ENCODE measurements at regions not wholly inside any gene's neighbourhood (a gene's known extent, or its start where the extent isn't known, plus 50 kb on each side); places are given as distances from the start of the nearest gene placed in this dataset.
"Not testable (repeated sequence)": the region's sequence is repeated elsewhere in the genome, so short reads cannot be mapped to it uniquely, and the experiment has no call there.

DNA sequence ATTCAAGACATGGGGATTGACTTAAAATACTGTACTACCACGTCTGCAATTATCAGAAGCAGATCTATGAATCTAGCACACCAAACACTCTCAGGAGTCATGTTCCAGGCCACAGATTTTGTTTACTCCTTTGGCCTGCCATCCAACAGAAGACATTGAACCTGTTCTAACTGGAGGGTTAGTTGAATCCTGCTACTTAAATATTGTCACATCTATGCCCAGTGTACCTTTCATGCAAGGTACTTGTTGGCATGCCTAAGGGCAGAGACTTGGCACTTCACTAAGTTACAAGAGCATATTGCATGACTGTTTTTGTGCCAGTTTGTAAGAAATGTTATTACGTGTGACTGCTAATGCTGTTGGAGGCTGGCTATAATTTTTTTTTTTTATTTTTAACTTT lies 126.9 kb upstream of the BCOR start:
- no peak for DNase-seq

DNA sequence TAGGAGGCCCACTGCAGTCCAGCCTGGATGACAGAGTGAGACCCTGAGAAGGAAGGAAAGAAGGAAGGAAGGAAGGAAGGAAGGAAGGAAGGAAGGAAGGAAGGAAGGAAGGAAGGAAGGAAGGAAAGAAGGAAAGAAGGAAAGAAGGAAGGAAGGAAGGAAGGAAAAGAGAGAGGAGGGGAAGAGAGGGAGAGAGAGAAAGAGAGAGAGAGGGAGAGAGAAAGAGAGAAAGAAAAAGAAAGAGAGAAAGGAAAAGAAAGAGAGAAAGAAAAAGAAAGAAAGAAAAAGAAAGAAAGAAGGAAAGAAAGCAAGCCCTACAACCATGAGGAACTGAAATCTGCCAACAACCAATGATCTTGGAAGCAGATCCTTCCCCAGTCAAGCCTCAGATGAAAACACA lies 124.9 kb upstream of the BCOR start:
- not testable (repeated sequence) for DNase-seq

DNA sequence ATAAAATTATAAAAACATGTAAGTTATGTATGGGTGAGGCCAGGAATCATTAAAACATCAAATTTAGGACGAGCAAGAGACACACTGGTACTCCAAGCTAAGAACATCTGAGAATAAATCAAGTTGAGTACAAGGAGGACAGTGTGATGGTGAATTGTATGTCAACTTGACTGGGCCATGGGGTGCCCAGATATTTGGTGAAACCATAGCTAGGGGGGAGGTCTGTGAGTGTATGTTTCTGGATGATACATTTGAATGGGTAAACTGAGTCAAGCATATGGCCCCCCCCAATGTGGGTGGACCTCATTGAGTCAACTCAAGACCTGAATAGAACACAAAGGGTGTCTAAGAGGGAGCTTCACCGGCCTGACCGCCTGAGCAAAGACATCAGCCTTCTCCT lies 115.3 kb upstream of the BCOR start:
- no peak for DNase-seq

DNA sequence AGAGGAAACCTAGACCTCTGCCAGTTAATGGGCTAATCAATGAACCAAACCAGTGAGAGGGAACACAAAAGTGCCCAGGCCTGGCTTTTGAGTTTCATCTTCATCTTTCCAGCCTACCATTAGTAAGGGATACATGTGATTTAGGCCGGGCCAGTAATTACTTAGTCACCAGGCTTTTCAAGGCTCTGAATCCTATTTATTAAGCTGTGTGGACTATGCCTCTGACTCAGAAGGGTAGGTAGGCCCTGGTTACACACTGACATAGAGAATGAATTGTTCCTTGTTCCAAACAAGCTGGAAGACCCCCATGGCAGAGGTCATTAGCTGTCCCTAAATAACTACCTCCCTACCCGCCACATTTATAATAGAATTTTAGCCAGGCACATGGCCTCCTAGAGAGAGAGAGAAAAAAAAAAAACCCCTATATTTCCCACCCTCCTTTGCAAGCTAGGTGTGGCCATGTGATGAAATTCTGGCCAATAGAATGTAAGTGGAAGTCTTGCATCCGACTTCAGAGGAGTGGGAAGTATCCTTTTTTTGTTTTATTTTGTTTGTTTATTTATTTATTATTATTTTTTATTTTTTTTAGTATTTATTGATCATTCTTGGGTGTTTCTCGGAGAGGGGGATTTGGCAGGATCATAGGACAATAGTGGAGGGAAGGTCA lies 112.3 kb upstream of the BCOR start:
- DNase-seq, result no peak

DNA sequence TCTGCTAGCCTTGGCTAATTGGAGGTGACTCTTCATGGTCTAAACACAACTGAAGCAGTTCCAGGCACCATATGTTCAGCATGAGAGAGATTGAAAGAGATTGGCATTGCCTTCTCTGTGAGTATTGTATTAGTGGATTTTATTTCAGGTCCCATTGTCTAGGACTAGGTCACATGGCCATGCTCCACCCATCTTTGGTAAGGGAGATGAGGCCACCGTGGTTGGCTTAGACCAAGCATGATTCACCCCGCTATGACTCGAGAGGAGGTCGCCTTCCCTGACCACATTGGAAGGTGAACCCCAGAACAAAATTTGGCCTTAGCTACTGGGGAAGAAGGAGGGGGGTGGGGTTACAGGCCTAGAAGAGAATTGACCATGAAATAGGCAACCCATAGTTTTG lies 109.9 kb upstream of the BCOR start:
- DNase-seq, result peak; percentile 38

DNA sequence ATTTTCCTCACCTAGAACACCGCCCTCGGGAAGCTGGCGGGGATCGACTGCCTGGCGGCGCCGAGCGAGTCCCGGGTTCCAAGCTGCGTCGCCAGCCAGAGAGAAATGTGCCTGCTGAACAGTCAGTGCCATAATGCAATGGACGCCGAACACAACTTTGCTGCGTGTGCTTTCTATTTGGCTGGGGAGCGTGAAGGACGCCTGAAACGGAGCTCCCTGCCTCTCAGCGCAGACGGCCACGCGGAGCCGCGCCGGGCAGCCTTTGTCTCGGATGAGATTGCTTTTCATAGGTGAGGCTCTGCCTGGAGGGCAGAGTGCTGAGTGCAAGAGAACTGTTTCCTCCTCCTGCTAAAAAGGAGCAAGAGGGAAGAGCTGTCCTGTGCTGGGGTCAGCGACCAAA lies 107.7 kb upstream of the BCOR start:
- DNase-seq, result no peak

DNA sequence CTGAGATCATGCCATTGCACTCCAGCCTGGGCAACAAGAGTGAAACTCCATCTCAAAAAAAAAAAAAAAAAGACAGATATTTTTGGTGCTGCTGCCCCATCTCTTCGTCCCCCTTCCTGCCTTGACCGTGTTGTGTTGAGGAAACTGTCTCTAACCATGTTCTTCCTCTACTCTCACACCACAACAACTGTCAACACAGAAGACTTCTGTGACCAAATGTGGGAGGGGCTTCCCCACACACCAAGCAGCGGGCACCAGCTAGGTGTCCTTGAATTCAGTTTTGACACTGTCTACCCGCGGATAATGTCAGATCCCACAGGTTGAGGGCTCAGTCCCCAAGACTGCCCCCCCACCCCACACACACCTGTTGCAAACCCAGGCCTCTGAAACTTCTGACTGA lies 104.7 kb upstream of the BCOR start:
- peak; percentile 26 for DNase-seq

DNA sequence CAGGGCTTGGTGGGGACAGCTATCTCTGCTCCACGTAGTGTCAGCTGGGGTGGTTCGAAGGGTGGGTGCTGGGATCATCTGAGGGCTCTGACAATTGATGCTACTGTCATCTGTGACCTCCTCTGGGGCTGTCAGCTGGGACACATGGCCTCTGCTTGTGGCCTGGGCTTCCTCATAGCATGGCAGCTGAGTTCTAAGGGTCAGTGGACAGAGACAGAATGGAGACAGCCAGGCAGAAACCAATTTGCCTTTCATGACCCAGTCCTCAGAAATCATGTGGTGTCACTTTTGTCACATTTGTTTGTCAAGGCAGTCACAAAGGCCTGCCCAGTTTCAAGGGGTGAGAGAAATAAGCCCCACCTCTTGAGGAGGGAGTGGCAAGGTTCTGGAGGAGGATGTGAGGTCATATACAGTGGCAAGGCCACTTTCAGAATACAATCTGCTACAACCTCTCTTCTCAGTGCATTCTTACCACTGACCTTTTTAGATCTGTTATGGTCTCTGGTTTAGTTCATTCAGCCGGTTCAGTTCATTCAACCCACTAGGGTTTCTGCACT lies 103.6 kb upstream of the BCOR start:
- peak; percentile 14 for DNase-seq

DNA sequence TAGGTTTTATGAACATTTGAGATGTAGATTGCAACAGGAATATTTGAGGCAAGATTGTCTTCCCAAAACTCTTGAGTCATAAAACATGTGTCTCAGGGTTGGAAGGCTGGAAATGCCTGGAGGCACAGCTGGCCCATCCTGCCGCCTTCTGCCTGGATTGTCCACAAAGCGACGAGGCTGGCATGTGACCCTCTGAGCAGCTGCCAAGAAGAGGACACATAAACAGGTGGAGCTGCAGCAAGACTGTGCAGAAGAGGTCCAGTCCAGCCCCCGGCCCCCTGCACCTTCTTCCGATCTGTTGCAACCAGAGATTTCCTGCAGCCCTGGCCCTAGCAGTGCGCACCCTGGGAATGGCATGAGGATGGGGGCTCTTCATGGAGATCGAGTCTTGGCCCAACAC lies 101.9 kb upstream of the BCOR start:
- no peak for DNase-seq

DNA sequence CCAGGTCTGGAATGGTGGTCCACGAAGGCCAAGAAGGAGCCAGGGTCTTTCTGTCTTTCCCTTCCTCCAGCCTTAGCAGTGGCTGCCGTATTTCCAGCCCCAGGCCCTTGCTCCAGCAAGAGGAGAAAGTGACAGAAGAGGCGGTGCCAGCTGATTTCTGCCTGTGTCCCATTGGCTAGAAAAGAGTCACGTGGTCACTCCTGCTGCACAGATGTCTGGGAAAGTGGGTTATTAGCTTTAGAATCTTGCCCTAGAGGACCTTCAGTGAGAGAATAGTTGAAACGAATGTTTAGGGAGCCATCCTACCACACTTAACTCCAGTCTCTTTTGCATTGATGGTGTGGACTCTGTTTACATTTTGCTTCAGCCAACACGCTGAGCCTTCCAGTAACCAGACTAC lies 99.3 kb upstream of the BCOR start:
- DNase-seq, result no peak

DNA sequence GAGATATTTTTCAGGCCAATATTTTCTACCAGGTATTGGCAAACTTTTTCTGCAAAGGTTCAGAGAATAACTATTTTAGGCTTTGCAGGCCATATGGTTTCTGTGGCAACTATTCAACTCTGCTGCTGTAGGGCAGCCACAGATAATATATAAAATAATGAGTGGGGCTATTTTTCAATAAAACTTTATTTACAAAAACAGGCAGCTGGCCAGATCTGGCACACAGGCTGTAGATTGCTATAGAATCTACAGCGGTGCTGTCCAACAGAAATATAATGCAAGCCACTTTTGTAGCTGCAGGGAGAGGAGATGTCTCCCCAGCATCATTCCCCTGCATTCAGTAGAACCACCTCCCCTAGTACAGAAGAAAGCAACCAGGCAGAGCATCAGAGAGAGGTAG lies 97.6 kb upstream of the BCOR start:
- no peak for DNase-seq

DNA sequence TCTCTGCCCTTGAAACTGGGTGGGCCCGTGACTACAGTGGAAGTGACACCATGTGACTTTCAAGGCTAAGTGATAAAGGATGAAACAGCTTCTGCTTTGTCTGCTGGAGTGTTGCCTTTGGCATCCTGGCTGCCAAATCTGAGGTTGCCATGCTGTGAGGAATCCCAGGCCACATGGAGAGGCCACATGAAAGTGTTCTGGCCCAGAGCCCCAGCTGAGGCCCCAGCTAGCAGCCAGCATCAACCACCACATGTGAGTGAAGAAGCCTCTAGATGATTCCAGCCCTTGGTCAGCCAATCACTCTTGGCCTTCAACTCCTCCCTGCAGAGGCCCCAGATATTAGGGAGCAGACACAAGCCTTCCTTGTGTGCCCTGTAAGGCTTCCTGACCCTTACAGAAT lies 94.4 kb upstream of the BCOR start:
- no peak for DNase-seq

DNA sequence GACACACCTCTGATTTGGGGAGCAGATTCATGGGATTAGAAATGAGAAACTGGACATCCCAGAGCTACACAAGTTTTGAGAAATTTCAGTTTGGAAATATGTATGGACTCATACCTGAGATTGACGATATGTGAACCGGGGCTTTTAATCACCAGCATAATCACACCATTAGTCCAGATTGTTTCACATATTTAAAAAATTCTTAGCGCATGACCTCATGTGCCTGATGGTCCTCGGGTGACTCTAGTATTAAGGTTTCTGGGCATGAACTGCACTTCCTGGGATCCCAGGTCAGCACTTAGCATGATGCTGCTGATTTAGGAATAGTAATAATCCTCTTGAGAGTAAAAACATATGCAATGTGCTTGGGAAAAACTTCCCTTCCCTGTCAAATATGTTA lies 91.9 kb upstream of the BCOR start:
- DNase-seq, result no peak

DNA sequence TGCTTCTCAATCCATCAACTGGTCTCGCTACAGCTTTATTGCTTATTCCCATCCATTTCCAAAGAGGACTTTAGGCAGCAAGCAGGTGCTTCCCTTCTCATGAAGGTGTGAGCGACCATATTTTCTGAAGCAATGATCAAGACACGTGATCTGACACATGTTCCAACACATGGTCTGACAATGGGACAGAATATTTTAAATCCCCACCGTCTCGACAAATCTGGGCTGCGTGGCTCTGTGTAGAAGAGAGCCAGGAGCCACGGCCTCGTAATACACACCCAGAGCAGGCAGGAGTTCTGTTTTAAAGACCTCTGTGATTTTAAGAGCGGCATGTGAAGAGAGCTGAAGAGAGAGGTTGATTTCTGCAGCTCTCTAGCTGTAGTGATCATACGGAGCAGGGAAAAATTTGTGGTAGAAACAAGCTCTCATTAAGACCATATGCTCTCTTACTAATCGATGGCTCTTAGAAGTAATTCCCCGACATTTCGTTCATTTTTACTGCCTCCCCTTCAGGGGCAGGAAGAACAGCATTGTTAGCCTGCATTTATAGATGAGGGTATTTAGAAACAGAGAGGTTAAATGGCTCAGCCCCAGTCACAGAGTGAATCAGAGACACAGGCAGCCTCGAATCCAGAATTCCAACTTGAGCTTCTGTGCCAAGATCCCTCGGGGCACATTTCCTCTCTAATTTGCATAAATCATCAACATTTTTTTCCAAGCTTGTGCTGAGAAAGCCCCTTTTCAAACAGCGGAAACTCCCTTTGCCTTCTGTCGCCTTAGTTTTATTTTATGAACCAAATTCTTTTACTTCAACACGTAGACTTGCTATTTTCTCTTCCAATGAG lies 91.0 kb upstream of the BCOR start:
- no peak for DNase-seq

DNA sequence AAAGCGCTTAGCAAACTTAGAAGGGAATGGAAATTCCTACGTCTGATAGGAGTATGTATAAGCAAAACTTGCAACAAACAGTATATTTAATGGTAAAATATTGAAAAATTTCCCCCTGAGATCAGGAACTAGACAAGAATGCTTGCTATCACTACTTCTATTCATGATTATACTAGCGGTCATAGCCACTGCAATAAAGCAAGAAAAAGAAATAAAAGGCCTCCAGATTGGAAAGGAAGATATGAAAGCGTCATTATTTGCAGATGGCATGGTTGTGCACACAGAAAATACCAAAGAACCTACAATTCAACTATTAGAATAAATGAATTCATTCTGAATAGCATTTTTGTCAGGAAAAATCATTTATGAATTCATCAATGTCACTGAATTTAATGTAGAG lies 87.2 kb upstream of the BCOR start:
- DNase-seq, result no peak

DNA sequence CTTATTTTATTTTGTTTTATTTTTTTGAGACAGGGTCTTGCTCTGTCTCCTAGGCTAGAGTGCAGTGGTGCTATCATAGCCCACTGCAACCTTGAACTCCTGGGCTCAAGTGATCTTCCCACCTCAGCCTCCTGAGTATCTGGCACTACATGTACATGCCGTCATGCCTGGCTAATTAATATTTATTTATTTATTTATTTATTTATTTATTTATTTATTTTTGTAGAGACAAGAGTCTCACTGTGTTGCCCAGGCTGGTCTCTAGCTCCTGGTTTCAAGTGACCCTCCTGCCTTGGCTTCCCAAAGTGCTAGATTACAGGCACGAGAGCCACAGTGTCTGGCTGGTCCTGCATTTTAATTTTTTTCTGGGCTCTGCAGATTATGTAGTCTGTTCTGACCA lies 84.9 kb upstream of the BCOR start:
- no peak for DNase-seq

DNA sequence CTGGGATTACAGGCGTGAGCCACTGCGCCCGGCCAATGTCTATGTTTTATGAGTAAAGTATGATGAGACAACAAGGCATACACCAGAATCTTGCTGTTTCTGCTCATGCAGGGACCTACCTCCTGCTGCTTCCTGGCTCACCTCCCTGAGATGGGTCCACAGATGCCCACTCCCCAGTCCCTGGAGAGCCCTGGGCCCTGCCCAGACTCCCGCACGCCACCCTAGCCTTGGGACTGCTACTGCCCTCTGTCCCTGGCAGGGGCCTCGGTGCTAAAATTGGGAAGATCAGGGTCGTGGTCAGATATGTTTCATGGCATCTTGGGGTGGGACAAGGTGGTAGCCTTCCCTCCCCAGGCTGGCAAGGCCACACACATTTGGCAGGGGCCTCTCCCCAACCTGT lies 84.3 kb upstream of the BCOR start:
- no peak for DNase-seq

DNA sequence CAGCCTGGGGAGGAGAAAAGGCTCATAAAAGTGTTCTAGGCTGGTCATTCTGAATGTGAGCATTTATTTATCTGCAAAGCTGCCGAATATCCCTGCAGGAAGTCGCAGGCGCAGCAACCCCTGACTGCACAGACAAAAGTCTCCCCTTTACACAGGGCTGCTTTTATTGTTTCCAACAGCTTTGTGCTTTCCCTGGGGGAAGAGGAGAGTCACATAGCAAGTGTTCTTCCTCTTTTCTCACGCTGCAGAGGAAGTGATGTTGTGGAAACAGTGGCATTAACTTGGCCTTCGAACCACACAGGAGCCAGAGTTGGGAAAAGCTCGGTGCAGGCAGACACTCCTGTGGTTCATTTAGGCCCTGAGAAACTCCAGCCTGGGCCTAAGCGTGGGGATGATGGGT lies 81.5 kb upstream of the BCOR start:
- DNase-seq, result no peak

DNA sequence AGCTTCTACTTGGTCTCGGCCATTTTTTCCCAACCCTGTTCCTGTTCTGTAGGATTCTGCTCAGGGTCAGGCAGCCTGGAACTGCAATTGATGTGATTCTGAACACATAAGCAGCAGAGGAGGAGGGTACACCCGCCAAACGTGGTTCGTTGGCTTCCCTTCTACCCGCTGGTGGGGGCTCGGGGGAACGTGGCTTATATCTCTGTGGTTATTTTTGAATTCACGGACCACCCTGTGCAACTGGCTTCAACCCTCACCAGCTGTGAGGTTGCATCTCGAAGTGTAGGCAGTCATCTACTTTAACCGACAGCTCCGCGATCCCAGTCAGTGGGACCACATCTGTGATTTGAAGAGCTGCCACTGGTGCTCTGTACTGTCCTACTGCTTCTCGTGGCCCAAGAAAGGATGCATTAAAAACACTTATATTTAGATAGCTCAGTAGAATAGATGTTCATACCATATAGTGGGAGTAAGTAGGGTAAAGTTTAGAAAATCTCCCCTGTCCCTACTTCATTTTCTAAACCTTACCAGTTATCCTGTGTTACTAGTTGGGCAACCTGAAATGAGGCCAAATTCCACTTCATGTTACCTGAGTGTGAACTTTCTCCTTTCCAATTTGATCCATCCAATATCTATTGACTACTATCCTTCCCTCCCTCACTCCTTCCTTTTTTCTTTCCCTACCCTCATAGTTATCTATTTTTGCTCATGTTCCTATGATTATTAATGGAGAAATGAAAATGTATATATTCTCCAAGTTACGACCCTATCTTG lies 80.4 kb upstream of the BCOR start:
- no peak for DNase-seq

DNA sequence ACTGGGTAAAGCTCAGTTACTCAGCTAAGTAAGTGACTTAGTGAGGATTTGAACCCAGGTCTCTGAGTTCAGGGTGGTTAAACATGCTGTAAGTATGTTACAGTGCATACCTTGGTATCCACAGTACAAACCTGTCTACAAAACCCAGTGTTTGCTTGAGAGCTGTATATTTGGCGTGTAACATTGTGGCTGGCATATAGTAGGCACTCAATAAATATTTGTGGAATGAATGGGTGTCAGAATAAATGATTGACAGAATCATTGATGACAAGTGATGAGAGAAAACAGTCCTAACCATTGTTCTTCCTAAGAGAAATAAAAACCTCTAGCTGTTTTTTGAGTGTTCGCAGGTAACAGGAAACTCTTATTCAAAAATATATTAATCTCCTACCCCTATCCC lies 79.7 kb upstream of the BCOR start:
- no peak for DNase-seq

DNA sequence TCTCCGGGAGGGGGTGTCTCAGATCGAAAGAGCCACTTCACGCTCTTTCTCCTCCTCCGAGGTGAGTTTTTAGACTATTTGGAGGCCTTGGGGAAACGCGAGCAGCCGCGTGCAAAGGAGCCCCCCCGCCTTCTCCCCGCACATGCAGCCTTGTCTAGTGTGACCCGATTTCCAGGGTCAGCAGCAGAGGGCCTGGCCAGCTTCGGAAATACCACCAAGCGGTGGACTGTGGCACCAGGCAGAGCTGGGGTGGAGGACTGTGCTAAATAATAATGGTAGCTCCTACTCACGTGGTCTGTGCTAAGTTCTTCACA lies 79.3 kb upstream of the BCOR start:
- DNase-seq, result no peak

DNA sequence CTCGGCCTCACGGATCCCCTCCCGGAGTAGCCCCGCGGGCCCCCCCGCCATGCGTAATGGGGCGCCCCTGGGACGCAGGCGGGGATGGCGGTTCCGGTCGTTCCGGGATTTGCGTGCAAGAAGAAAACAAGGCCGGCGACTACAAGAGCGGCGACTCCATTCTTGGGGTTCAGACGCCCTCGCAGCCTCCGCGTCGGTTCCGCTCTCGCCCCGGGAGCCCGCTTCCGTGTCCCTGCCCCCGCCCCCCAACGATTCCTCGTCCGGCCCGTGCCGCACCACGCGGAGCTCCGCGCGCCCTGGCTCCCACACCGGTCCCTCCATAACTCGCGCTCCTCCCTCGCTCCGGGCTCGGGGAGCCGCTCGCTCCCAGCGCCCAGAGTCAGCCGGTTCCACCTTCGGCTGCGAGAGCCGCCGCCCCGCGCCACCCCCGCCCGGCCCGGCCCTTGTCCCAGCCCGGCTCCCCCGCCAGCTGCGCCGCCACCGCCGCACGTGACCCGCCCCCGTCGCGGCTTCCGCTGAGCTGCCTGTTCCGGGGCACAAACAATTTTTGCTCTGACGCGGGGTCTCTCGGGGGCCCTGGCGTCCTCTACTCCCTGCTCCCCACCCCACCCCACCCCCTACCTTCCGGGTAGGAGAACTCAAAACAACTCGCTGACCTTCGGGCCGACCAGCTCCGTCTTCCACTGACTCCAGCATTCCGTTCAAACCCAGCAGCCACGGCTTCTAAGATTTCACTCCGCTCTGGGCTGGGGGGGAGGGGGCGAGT lies 78.8 kb upstream of the BCOR start:
- peak; percentile 82 for DNase-seq

Data from CD4-positive, alpha-beta T cell treated with Interleukin-17A for 4 hours (primary cell).